ENCODE measurements at regions not wholly inside any gene's neighbourhood (a gene's known extent, or its start where the extent isn't known, plus 50 kb on each side); places are given as distances from the start of the nearest gene placed in this dataset.

DNA sequence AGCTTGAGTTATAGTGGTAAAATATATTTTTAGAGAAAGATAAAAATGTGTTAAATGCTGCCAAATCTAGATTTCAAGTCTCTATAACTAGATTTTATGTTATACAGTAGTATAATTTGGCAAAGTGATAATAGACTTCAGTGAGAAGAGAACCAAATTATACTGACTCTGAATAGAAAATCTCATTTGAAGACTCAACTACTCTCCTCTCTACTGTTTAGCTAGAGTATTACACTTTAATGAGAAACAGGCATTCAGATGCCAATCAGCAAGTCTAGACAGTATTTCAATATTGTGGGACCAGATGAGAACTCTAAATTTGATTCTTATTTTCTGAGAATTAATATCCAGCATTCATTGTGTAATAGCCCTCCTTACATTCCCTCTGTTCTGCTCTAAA, 311.2 kb downstream of the SLITRK5 start:
- TF ChIP-seq GABPA (IDR thresholded peaks at IDR 0.05; ENCODE audit: low read depth) (no peak), SPI1 (IDR thresholded peaks at IDR 0.05; ENCODE audit: borderline replicate concordance, low read depth) (no peak), POLR2AphosphoS5 (IDR thresholded peaks at IDR 0.05; ENCODE audit: low read depth) (no peak), REST (IDR thresholded peaks at IDR 0.05; ENCODE audit: insufficient replicate concordance, low read depth) (no peak)
- TF ChIP-seq, protein P1, sequence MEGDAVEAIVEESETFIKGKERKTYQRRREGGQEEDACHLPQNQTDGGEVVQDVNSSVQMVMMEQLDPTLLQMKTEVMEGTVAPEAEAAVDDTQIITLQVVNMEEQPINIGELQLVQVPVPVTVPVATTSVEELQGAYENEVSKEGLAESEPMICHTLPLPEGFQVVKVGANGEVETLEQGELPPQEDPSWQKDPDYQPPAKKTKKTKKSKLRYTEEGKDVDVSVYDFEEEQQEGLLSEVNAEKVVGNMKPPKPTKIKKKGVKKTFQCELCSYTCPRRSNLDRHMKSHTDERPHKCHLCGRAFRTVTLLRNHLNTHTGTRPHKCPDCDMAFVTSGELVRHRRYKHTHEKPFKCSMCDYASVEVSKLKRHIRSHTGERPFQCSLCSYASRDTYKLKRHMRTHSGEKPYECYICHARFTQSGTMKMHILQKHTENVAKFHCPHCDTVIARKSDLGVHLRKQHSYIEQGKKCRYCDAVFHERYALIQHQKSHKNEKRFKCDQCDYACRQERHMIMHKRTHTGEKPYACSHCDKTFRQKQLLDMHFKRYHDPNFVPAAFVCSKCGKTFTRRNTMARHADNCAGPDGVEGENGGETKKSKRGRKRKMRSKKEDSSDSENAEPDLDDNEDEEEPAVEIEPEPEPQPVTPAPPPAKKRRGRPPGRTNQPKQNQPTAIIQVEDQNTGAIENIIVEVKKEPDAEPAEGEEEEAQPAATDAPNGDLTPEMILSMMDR (IDR thresholded peaks at IDR 0.05; ENCODE audit: insufficient read depth, low read length) = no peak
- no peak for DNase-seq (ENCODE audit: low read depth in 1 of 2, low spot score in 1 of 2)
- no peaks in the 10 kb centered on the region for H3K27me3 ChIP-seq (ENCODE audit: insufficient read depth, poor library complexity, severe bottlenecking)

GRCh38 chr13:87986639-87987250, 315.6 kb downstream of the SLITRK5 start:
- TF ChIP-seq, protein P1 (IDR thresholded peaks at IDR 0.05; ENCODE audit: insufficient read depth, low read length) = no peak
- TF ChIP-seq GABPA (IDR thresholded peaks at IDR 0.05; ENCODE audit: low read depth) (no peak), SPI1 (IDR thresholded peaks at IDR 0.05; ENCODE audit: borderline replicate concordance, low read depth) (no peak), REST (IDR thresholded peaks at IDR 0.05; ENCODE audit: insufficient replicate concordance, low read depth) (no peak), POLR2AphosphoS5 (IDR thresholded peaks at IDR 0.05; ENCODE audit: low read depth) (no peak)
- H3K27me3 ChIP-seq (ENCODE audit: insufficient read depth, poor library complexity, severe bottlenecking) = no peaks in the 10 kb centered on the region
- no peak overlapping the region for H3K4me3 ChIP-seq (replicated peaks; ENCODE audit: insufficient read depth, low read length)
- no peak overlapping the region for H3K27ac ChIP-seq (replicated peaks)
- no peak for DNase-seq (ENCODE audit: low read depth in 1 of 2, low spot score in 1 of 2)

More for the DNA sequence above, 311.2 kb downstream of the SLITRK5 start:
- Histone ChIP-seq H3K4me3 (replicated peaks; ENCODE audit: insufficient read depth, low read length) (no peak overlapping the region), H3K27ac (replicated peaks) (no peak overlapping the region)

DNA sequence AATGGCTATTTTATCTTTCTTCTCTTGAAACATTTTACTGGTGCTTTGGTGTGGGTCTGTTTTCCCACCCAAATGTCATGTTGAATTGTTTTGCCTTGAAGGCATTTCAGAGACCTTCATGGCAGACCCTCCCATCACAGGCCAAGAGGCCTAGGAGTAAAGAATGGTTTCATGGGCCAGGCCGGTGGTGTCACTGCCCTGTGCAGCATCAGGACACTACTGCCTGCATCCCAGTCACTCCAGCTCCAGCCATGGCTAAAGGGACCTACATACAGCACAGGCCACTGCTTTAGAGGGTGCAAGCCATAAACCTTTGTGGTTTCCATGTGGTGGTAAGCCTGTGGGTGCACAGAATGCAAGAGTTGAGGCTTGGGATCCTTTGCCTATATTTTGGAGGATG, 326.9 kb downstream of the SLITRK5 start:
- no peak for TF ChIP-seq GABPA (IDR thresholded peaks at IDR 0.05; ENCODE audit: low read depth)
- TF ChIP-seq, protein P1 (IDR thresholded peaks at IDR 0.05; ENCODE audit: insufficient read depth, low read length) = no peak
- no peak for TF ChIP-seq REST (IDR thresholded peaks at IDR 0.05; ENCODE audit: insufficient replicate concordance, low read depth)
- TF ChIP-seq POLR2AphosphoS5 (IDR thresholded peaks at IDR 0.05; ENCODE audit: low read depth) = no peak
- no peak for TF ChIP-seq SPI1 (IDR thresholded peaks at IDR 0.05; ENCODE audit: borderline replicate concordance, low read depth)
- no peak for DNase-seq (ENCODE audit: low read depth in 1 of 2, low spot score in 1 of 2)
- Histone ChIP-seq H3K27me3 (ENCODE audit: insufficient read depth, poor library complexity, severe bottlenecking) (no peaks in the 10 kb centered on the region), H3K4me3 (replicated peaks; ENCODE audit: insufficient read depth, low read length) (no peak overlapping the region), H3K27ac (replicated peaks) (no peak overlapping the region)
